HEK293 (cell line): ENCODE measurements at regions not wholly inside any gene's neighbourhood (a gene's known extent, or its start where the extent isn't known, plus 50 kb on each side); places are given as distances from the start of the nearest gene placed in this dataset.

ENCODE experiments used
- CTCF ChIA-PET: fragments of 350-600 bp; formaldehyde crosslinking; extraction: SDS; loops from one replicate; lab custom pipeline; 2021; ENCODE audit warnings: antibody characterized with exemption; lab: Yijun Ruan, JAX
- POLR2A ChIA-PET: fragments of 300-600 bp; formaldehyde crosslinking; extraction: SDS; loops from one replicate; lab custom pipeline; 2020; ENCODE audit warnings: antibody characterized with exemption, inconsistent platforms; lab: Yijun Ruan, JAX
- H3K27ac ChIP-seq: fragments of 200-500 bp; sonication (Bioruptor generic); 2 replicates; pipeline ENCODE4 v1.5.1; 2014; ENCODE audit warnings: low read depth, low read length, control low read depth, inconsistent platforms; ENCODE audit errors: extremely low read depth
- H3K36me3 ChIP-seq, 2 experiments: fragments of 200-500 bp in 1 of 2; sonication (Bioruptor generic) in 1 of 2; 1 replicate in 1 of 2; 2 replicates in 1 of 2; pipeline ENCODE4 v1.5.1; 2014 to 2017; ENCODE audit warnings: inconsistent platforms in 2 of 2, low read length in 2 of 2; ENCODE audit not compliant: control insufficient read depth in 2 of 2, insufficient read depth in 1 of 2
- H3K4me1 ChIP-seq: fragments of 200-500 bp; sonication (Bioruptor generic); 2 replicates; pipeline ENCODE4 v1.5.1; 2014; ENCODE audit warnings: mild to moderate bottlenecking, low read length, inconsistent platforms; ENCODE audit not compliant: control insufficient read depth, insufficient read depth
- H3K4me3 ChIP-seq: 2 replicates; pipeline ENCODE4 v1.5.1; 2011; ENCODE audit warnings: low read depth, mild to moderate bottlenecking, control low read depth, low read length, moderate library complexity
- H3K9me3 ChIP-seq: fragments of 200-500 bp; sonication (Bioruptor generic); 2 replicates; pipeline ENCODE4 v1.5.1; 2014; ENCODE audit warnings: low read depth, low read length, inconsistent platforms; ENCODE audit not compliant: control insufficient read depth, insufficient read depth
- SALL2 ChIP-seq: fragments of 450-650 bp; formaldehyde crosslinking; IDR thresholded peaks from 2 replicates; pipeline ENCODE4 v1.5.0; 2017; ENCODE audit warnings: missing biosample characterization, mild to moderate bottlenecking, missing genetic modification characterization, borderline replicate concordance
- SCRT1 ChIP-seq: fragments of 450-650 bp; formaldehyde crosslinking; IDR thresholded peaks from 2 replicates; pipeline ENCODE4 v1.5.1; 2016; ENCODE audit warnings: missing biosample characterization, missing genetic modification characterization, borderline replicate concordance
- SCRT2 ChIP-seq: fragments of 450-650 bp; formaldehyde crosslinking; IDR thresholded peaks from 2 replicates; pipeline ENCODE4 v1.5.1; 2016; ENCODE audit warnings: missing biosample characterization, missing genetic modification characterization
- SP2 ChIP-seq: fragments of 450-650 bp; formaldehyde crosslinking; IDR thresholded peaks from 2 replicates; pipeline ENCODE4 v1.5.1; 2016; ENCODE audit warnings: missing biosample characterization, missing genetic modification characterization
- ZFP69B ChIP-seq: fragments of 450-650 bp; formaldehyde crosslinking; IDR thresholded peaks from 2 replicates; pipeline ENCODE4 v1.5.1; 2016; ENCODE audit warnings: missing biosample characterization, missing genetic modification characterization
- ZNF146 ChIP-seq: fragments of 450-650 bp; formaldehyde crosslinking; IDR thresholded peaks from 2 replicates; pipeline ENCODE4 v1.5.1; 2016; ENCODE audit warnings: missing biosample characterization, missing genetic modification characterization
- ZNF184 ChIP-seq: fragments of 450-650 bp; IDR thresholded peaks from 2 replicates; pipeline ENCODE4 v1.5.1; 2018; ENCODE audit warnings: missing biosample characterization, mild to moderate bottlenecking, missing genetic modification characterization
- ZNF214 ChIP-seq: fragments of 450-650 bp; formaldehyde crosslinking; IDR thresholded peaks from 2 replicates; pipeline ENCODE4 v1.5.1; 2017; ENCODE audit warnings: missing biosample characterization, mild to moderate bottlenecking, missing genetic modification characterization, borderline replicate concordance
- ZNF221 ChIP-seq: fragments of 450-650 bp; formaldehyde crosslinking; IDR thresholded peaks from 2 replicates; pipeline ENCODE4 v1.5.1; 2017; ENCODE audit warnings: missing biosample characterization, missing genetic modification characterization, borderline replicate concordance
- ZNF292 ChIP-seq: fragments of 450-650 bp; formaldehyde crosslinking; IDR thresholded peaks from 2 replicates; pipeline ENCODE4 v1.5.1; 2016; ENCODE audit warnings: low read depth, missing biosample characterization, missing genetic modification characterization, borderline replicate concordance
- ZNF302 ChIP-seq: fragments of 450-650 bp; formaldehyde crosslinking; IDR thresholded peaks from 2 replicates; pipeline ENCODE4 v1.5.1; 2016; ENCODE audit warnings: missing biosample characterization, missing genetic modification characterization, low read depth
- ZNF366 ChIP-seq: fragments of 450-650 bp; formaldehyde crosslinking; conservative IDR thresholded peaks from 2 replicates; pipeline ENCODE4 v1.5.1; 2016; ENCODE audit warnings: missing biosample characterization, missing genetic modification characterization
- ZNF394 ChIP-seq: fragments of 450-650 bp; formaldehyde crosslinking; IDR thresholded peaks from 2 replicates; pipeline ENCODE4 v1.5.1; 2016; ENCODE audit warnings: missing biosample characterization, missing genetic modification characterization, mild to moderate bottlenecking, moderate library complexity, borderline replicate concordance
- ZNF404 ChIP-seq: fragments of 450-650 bp; formaldehyde crosslinking; IDR thresholded peaks from 2 replicates; pipeline ENCODE4 v1.5.1; 2017; ENCODE audit warnings: missing biosample characterization, missing genetic modification characterization
- ZNF423 ChIP-seq: fragments of 450-650 bp; formaldehyde crosslinking; IDR thresholded peaks from 2 replicates; pipeline ENCODE4 v1.5.1; 2016; ENCODE audit warnings: missing biosample characterization, missing genetic modification characterization
- ZNF501 ChIP-seq: fragments of 450-650 bp; formaldehyde crosslinking; IDR thresholded peaks from 2 replicates; pipeline ENCODE4 v1.5.1; 2016; ENCODE audit warnings: missing biosample characterization, missing genetic modification characterization
- ZNF549 ChIP-seq: fragments of 450-650 bp; IDR thresholded peaks from 2 replicates; pipeline ENCODE4 v1.5.1; 2018; ENCODE audit warnings: missing biosample characterization, missing genetic modification characterization, mild to moderate bottlenecking, inconsistent platforms, moderate library complexity
- ZNF555 ChIP-seq: fragments of 450-650 bp; formaldehyde crosslinking; conservative IDR thresholded peaks from 2 replicates; pipeline ENCODE4 v1.5.1; 2017; ENCODE audit warnings: missing biosample characterization, mild to moderate bottlenecking, missing genetic modification characterization, inconsistent platforms
- ZNF558 ChIP-seq: fragments of 450-650 bp; formaldehyde crosslinking; IDR thresholded peaks from 2 replicates; pipeline ENCODE4 v1.5.1; 2016; ENCODE audit warnings: missing biosample characterization, missing genetic modification characterization
- ZNF571 ChIP-seq: fragments of 450-650 bp; formaldehyde crosslinking; IDR thresholded peaks from 2 replicates; pipeline ENCODE4 v1.5.0; 2017; ENCODE audit warnings: missing biosample characterization, missing genetic modification characterization
- ZNF621 ChIP-seq: fragments of 450-650 bp; formaldehyde crosslinking; IDR thresholded peaks from 2 replicates; pipeline ENCODE4 v1.5.1; 2017; ENCODE audit warnings: missing biosample characterization, missing genetic modification characterization
- ZNF658 ChIP-seq: fragments of 450-650 bp; formaldehyde crosslinking; IDR thresholded peaks from 2 replicates; pipeline ENCODE4; 2016; ENCODE audit warnings: missing biosample characterization, missing genetic modification characterization
- ZNF677 ChIP-seq: fragments of 450-650 bp; IDR thresholded peaks from 2 replicates; pipeline ENCODE4 v1.5.0; 2018; ENCODE audit warnings: missing biosample characterization, mild to moderate bottlenecking, missing genetic modification characterization, moderate library complexity
- ZNF76 ChIP-seq: fragments of 450-650 bp; formaldehyde crosslinking; IDR thresholded peaks from 2 replicates; pipeline ENCODE4; 2016; ENCODE audit warnings: low read depth, missing biosample characterization, missing genetic modification characterization, borderline replicate concordance
- TF ChIP-seq, protein P1 (sequence below): fragments of 450-650 bp; formaldehyde crosslinking; IDR thresholded peaks from 2 replicates; pipeline ENCODE4 v1.5.1; 2016; ENCODE audit warnings: missing biosample characterization, missing genetic modification characterization
- TF ChIP-seq, protein P2 (sequence below): fragments of 450-650 bp; formaldehyde crosslinking; IDR thresholded peaks from 2 replicates; pipeline ENCODE4 v1.5.1; 2016; ENCODE audit warnings: missing biosample characterization, missing genetic modification characterization

DNA sequence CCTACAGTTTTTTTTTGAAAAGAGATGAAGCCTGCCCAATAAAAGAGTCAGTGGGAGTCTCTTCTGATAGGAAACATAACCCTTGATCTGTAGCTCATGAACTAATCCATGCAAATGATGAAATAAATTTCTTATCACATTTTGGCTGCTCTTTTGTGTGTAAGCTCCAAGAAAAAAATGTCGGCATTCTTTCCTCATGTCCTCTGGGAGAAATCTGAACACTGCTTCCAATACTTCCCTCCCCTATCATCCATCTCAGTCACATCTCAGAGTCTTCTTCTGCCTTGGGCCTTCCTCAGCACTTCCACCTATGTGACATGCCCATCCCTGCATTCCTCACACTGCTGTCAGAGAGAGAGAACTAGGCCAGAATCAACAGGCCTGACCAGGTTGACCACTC is 395.7 kb upstream of the ST6GAL2 start (continued):
- TF ChIP-seq, protein P1, sequence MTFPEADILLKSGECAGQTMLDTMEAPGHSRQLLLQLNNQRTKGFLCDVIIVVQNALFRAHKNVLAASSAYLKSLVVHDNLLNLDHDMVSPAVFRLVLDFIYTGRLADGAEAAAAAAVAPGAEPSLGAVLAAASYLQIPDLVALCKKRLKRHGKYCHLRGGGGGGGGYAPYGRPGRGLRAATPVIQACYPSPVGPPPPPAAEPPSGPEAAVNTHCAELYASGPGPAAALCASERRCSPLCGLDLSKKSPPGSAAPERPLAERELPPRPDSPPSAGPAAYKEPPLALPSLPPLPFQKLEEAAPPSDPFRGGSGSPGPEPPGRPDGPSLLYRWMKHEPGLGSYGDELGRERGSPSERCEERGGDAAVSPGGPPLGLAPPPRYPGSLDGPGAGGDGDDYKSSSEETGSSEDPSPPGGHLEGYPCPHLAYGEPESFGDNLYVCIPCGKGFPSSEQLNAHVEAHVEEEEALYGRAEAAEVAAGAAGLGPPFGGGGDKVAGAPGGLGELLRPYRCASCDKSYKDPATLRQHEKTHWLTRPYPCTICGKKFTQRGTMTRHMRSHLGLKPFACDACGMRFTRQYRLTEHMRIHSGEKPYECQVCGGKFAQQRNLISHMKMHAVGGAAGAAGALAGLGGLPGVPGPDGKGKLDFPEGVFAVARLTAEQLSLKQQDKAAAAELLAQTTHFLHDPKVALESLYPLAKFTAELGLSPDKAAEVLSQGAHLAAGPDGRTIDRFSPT, result no peak

DNA sequence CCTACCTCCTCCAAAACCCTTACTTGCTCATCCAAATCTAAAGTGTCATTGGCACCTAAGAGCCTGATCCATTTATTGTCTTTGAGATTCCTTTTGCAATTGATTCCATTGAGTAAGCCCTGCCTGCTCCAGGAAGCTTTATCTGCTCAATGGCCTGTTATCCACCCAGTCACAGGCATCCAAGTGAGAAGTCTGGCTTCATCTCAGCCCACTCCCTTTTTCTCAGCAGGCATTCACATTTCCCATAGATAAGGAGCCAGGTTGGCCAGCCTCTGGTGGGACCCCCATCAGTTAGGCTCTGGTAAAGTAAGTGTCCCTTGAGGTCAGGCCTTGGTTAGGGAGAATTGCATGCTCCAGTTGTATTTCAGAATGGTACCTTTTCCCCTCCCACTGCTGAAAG is 396.2 kb upstream of the ST6GAL2 start:
- POLR2A ChIA-PET, result no interaction called here
- CTCF ChIA-PET, result no interaction called here
- TF ChIP-seq ZNF302 (no peak), ZNF621 (no peak), SCRT2 (tag by site-specific recombination) (no peak), ZNF555 (tag by site-specific recombination) (no peak)
- TF ChIP-seq, all 188 proteins: peak for 0
- Histone ChIP-seq H3K9me3 (no peaks in the 10 kb centered on the region), H3K4me1 (no peaks in the 10 kb centered on the region), H3K4me3 (no peak overlapping the region), H3K27ac (no peak overlapping the region), H3K36me3 (no peaks in the 10 kb centered on the region)

DNA sequence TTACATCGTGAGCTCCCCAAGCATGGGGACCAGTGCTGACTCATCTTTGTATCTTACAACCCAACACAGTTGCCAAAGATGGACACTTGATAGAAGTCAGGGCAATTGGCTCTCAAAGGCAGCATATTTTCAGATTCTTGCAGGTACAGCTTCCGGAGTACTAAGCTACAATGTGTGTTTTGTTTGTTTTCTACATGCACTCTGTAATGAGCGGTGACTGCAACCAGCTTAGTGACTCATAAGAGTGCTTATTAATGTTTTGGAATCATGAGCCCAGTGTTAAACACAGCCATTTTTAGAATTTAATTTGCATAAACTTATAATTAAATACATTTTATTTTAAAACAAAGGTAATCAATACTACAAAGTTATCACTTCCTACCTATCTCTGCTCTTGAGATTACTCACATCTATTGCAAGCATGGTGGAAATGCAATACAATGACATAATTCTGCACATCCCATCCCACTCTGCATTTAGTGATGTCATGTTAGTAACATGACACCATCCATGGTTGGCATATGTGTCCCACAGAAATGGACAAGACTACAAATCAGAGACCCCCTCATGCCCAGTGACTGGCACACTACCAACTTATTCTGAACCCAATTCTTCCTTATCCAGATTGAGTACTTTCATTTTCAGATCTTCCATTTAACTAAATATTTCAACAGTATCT is 399.8 kb upstream of the ST6GAL2 start:
- no peak for TF ChIP-seq ZFP69B (tag by site-specific recombination)
- TF ChIP-seq SCRT1 (tag by site-specific recombination), result no peak
- no peak for TF ChIP-seq SP2 (tag by site-specific recombination)
- no peak for TF ChIP-seq ZNF292 (tag by site-specific recombination)
- TF ChIP-seq ZNF677 (tag by site-specific recombination), result no peak
- TF ChIP-seq ZNF221 (tag by site-specific recombination), result no peak
- TF ChIP-seq ZNF571, result no peak
- H3K4me3 ChIP-seq, result no peak overlapping the region
- H3K27ac ChIP-seq, result no peak overlapping the region
- H3K4me1 ChIP-seq, result no peaks in the 10 kb centered on the region
- CTCF ChIA-PET, result interaction anchor here (0.7 kb wide), 1 partner anchor 254 kb away, joined by 3 read pairs; no protein-coding TSS in a partner anchor
- H3K36me3 ChIP-seq, result no peaks in the 10 kb centered on the region
- H3K9me3 ChIP-seq, result no peaks in the 10 kb centered on the region
- POLR2A ChIA-PET, result no interaction called here

DNA sequence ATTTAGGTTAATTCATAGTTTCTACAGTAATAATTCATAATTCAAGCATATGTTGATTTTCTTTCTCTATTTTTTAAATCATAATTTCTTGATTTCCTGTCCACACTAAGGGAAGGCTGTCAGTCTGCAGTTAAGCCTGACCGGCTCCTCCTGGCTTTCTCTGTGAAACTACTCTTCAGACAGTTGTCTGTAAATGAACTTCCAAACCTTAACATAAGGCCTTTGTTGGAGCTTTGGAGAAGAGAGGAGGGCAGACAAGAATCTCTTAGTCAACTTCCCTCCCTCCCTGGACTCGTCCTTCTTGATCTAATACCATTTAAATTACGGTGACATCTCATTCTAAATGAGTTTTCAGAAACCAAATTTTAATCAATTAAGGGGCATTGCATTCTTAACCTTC is 404.1 kb upstream of the ST6GAL2 start:
- no peak overlapping the region for H3K4me3 ChIP-seq
- H3K9me3 ChIP-seq, result no peaks in the 10 kb centered on the region
- H3K27ac ChIP-seq, result no peak overlapping the region
- ChIA-PET POLR2A (no interaction called here), CTCF (no interaction called here)
- H3K36me3 ChIP-seq, result no peaks in the 10 kb centered on the region
- H3K4me1 ChIP-seq, result no peaks in the 10 kb centered on the region
- TF ChIP-seq ZNF501 (tag by site-specific recombination) (no peak), ZNF423 (tag by site-specific recombination) (no peak), ZNF558 (no peak), SALL2 (tag by site-specific recombination) (no peak), ZNF366 (tag by site-specific recombination) (no peak), ZNF394 (tag by site-specific recombination) (no peak), ZNF658 (tag by site-specific recombination) (no peak), ZNF549 (tag by site-specific recombination) (no peak), ZNF571 (no peak), ZNF76 (no peak), ZNF184 (tag by site-specific recombination) (no peak), ZNF214 (no peak), ZNF146 (no peak), ZNF404 (tag by site-specific recombination) (no peak)
- TF ChIP-seq, protein P2, sequence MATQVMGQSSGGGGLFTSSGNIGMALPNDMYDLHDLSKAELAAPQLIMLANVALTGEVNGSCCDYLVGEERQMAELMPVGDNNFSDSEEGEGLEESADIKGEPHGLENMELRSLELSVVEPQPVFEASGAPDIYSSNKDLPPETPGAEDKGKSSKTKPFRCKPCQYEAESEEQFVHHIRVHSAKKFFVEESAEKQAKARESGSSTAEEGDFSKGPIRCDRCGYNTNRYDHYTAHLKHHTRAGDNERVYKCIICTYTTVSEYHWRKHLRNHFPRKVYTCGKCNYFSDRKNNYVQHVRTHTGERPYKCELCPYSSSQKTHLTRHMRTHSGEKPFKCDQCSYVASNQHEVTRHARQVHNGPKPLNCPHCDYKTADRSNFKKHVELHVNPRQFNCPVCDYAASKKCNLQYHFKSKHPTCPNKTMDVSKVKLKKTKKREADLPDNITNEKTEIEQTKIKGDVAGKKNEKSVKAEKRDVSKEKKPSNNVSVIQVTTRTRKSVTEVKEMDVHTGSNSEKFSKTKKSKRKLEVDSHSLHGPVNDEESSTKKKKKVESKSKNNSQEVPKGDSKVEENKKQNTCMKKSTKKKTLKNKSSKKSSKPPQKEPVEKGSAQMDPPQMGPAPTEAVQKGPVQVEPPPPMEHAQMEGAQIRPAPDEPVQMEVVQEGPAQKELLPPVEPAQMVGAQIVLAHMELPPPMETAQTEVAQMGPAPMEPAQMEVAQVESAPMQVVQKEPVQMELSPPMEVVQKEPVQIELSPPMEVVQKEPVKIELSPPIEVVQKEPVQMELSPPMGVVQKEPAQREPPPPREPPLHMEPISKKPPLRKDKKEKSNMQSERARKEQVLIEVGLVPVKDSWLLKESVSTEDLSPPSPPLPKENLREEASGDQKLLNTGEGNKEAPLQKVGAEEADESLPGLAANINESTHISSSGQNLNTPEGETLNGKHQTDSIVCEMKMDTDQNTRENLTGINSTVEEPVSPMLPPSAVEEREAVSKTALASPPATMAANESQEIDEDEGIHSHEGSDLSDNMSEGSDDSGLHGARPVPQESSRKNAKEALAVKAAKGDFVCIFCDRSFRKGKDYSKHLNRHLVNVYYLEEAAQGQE (tag by site-specific recombination), result no peak
